GM12873 (cell line): ENCODE measurements at regions not wholly inside any gene's neighbourhood (a gene's known extent, or its start where the extent isn't known, plus 50 kb on each side); places are given as distances from the start of the nearest gene placed in this dataset.

ENCODE experiments used
- TF ChIP-seq, protein P1 (sequence below): IDR thresholded peaks from 2 replicates; pipeline ENCODE4 v1.5.1; 2012; ENCODE audit warnings: low read depth, mild to moderate bottlenecking, moderate library complexity, low read length, control low read depth; ENCODE audit not compliant: insufficient read depth; ENCODE audit errors: missing control alignments

DNA sequence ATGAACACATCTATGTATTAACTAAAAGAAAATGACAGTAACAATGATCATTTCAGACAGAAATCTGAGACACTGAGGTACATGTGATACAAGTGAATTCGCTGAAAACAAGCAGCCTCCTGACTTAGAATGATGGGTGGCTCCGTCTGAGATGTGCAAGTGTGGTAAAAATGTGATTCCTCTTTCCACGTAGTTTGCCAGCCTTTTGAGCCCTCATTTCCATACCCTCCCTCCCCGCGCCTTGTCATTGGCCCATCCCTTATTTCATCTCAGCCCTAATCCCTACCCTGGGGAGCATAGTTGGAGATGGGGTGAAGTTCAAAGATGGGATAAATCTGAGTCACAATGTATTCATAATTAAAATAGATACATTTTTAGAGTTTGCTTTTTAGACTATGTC is 107.8 kb downstream of the BMP4 start:
- TF ChIP-seq, protein P1, sequence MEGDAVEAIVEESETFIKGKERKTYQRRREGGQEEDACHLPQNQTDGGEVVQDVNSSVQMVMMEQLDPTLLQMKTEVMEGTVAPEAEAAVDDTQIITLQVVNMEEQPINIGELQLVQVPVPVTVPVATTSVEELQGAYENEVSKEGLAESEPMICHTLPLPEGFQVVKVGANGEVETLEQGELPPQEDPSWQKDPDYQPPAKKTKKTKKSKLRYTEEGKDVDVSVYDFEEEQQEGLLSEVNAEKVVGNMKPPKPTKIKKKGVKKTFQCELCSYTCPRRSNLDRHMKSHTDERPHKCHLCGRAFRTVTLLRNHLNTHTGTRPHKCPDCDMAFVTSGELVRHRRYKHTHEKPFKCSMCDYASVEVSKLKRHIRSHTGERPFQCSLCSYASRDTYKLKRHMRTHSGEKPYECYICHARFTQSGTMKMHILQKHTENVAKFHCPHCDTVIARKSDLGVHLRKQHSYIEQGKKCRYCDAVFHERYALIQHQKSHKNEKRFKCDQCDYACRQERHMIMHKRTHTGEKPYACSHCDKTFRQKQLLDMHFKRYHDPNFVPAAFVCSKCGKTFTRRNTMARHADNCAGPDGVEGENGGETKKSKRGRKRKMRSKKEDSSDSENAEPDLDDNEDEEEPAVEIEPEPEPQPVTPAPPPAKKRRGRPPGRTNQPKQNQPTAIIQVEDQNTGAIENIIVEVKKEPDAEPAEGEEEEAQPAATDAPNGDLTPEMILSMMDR = no peak

DNA sequence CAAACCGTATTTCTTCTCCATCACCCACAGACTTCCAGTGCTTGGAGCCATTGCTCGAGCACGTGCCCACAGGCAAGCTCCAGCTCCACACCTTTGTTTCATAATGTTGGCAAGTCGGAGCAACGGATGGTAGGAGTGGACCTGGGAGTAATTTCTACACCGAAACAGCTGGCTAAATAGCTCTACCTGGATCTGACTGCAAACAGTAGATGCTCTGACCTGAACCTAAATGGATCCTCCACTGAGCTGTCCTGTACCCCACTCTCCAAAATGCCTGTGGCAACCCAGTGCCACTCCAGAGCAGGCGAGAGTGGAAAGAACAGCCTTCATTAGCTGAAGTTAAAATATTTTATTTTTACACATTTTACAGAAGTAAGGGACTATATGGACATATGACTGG is 108.7 kb downstream of the BMP4 start:
- TF ChIP-seq, protein P1 = no peak

DNA sequence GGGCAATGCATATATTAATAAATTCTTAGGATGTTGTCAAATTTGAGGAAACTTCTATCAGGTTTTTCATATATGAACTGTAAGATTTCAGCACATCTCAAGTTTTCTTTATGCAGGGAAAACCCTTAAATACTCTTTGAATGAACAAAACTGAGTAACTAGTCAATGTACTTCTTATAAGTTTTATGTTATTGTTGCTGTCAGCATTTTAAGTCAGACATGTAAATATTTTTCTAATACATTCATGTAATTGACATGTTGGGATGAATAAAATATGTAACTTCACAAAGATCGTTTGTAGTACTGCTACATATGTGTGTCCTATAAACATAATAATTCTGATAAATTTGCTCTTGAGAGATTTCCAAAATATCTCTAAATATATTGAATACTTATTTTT is 109.6 kb downstream of the BMP4 start:
- TF ChIP-seq, protein P1 = no peak

DNA sequence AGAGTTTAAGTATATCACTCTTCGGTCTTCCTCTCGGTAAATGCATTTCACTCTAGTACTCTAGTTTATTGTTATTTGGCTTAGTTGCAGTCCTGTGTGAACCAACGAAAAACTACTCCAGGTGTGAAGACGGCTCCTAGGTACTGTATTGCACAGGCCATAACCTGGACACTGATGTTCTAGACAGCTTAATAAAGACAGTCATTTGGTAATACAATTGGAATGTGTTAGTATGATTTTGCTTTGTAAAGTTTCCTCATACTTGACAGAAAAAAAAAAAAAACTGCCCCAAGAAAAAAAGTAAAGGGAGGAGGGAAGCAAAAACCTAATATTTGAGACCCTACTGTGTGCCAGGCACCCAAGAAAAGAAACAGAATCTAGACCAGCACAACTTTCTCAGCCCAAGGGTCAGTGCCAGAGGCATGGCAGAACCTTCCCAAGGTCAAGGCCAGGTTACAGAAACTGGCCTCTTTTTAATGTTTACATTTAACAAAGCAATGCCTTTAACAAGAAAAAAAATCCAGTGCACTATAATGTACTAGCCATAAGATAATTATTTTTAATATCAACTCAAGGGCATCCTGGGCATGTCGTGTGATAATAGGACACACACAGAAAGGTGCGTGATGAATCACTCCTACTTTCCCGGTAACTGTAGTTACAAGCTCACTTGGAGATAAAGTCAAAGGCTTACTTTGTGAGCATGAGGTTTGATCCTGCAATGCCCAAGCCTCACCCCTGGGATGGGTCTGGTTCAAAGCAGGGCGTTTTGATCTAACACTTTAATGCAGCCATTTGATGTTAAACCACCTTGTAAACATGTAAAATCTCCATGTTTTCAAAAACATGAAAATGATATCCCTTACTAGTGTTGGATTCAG is 110.6 kb downstream of the BMP4 start:
- TF ChIP-seq, protein P1 = no peak

DNA sequence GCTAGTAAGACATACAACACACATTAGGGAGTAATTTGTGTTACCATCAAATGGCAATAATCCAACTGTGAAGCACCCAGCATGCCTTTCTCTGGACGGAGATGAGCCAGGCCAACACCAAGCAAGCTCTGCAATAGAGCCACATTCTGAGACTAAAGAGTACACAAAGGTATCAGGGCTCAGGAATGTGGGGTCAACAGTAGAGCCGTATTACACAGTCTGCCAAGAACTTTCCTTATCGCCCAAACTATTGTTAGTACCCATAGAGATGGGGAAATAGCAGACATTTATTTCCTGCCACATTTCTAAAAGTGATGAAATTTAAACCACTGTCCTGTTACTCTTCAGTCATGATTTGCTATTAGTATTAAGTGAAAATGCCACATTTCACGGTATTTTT is 113.7 kb downstream of the BMP4 start:
- TF ChIP-seq, protein P1 = no peak

- TF ChIP-seq, protein P1 = no peak
These were observed 115.2 kb downstream of the BMP4 start for GRCh38 chr14:53841109-53842099.

GRCh38 chr14:53840444-53840843 is 116.2 kb downstream of the BMP4 start:
- TF ChIP-seq, protein P1 = no peak
